HepG2 (cell line): ENCODE measurements at regions not wholly inside any gene's neighbourhood (a gene's known extent, or its start where the extent isn't known, plus 50 kb on each side); places are given as distances from the start of the nearest gene placed in this dataset.

ENCODE experiments used
- ATRX ChIP-seq: sonication (generic); formaldehyde crosslinking; IDR thresholded peaks from 2 replicates; pipeline ENCODE4 v1.4.0; 2020; ENCODE audit warnings: missing genetic modification reagents, borderline replicate concordance
- CCDC6 ChIP-seq: sonication (generic); formaldehyde crosslinking; IDR thresholded peaks from 2 replicates; pipeline ENCODE4 v1.8.1; 2022; ENCODE audit warnings: mild to moderate bottlenecking, missing genetic modification reagents, moderate library complexity
- FUBP1 ChIP-seq: sonication (generic); formaldehyde crosslinking; IDR thresholded peaks from 2 replicates; pipeline ENCODE4 v1.5.1; 2020; ENCODE audit warnings: missing genetic modification reagents, mild to moderate bottlenecking, borderline replicate concordance
- KLF12 ChIP-seq: sonication (generic); formaldehyde crosslinking; IDR thresholded peaks from 2 replicates; pipeline ENCODE4 v1.4.0; 2020; ENCODE audit warnings: missing genetic modification reagents, borderline replicate concordance
- KLF15 ChIP-seq: sonication (generic); formaldehyde crosslinking; IDR thresholded peaks from 2 replicates; pipeline ENCODE4 v1.8.1; 2023; ENCODE audit warnings: borderline replicate concordance, mild to moderate bottlenecking, inconsistent platforms, missing genetic modification reagents, mixed read lengths
- SCMH1 ChIP-seq: sonication (generic); formaldehyde crosslinking; IDR thresholded peaks from 2 replicates; pipeline ENCODE4 v1.9.0; 2021; ENCODE audit warnings: missing genetic modification reagents, mild to moderate bottlenecking, borderline replicate concordance
- ZBTB33 ChIP-seq: sonication (generic); formaldehyde crosslinking; IDR thresholded peaks from 2 replicates; pipeline ENCODE4 v1.4.0; 2020; ENCODE audit warnings: missing genetic modification reagents
- ZNF251 ChIP-seq: sonication (generic); formaldehyde crosslinking; IDR thresholded peaks from 2 replicates; pipeline ENCODE4 v1.9.0; 2021; ENCODE audit warnings: mild to moderate bottlenecking, missing genetic modification reagents
- ZNF296 ChIP-seq: sonication (generic); formaldehyde crosslinking; conservative IDR thresholded peaks from 2 replicates; pipeline ENCODE4 v1.5.0; 2020; ENCODE audit warnings: mild to moderate bottlenecking, missing genetic modification reagents
- ZNF646 ChIP-seq: sonication (generic); formaldehyde crosslinking; IDR thresholded peaks from 2 replicates; pipeline ENCODE4 v1.9.0; 2021; ENCODE audit warnings: mild to moderate bottlenecking, missing genetic modification reagents
- ZNF772 ChIP-seq: sonication (generic); formaldehyde crosslinking; IDR thresholded peaks from 2 replicates; pipeline ENCODE4 v1.5.0; 2020; ENCODE audit warnings: mild to moderate bottlenecking, missing genetic modification reagents

- TF ChIP-seq KLF15 (CRISPR knock-in tag): no peak
- TF ChIP-seq CCDC6 (CRISPR knock-in tag): no peak
- TF ChIP-seq ZBTB33 (CRISPR knock-in tag): no peak
- TF ChIP-seq FUBP1: no peak
- TF ChIP-seq ZNF296 (CRISPR knock-in tag): no peak
- TF ChIP-seq ZNF646: no peak
- TF ChIP-seq SCMH1 (CRISPR knock-in tag): no peak
- TF ChIP-seq ZNF772 (CRISPR knock-in tag): no peak
- no peak for TF ChIP-seq KLF12 (CRISPR knock-in tag)
- no peak for TF ChIP-seq ZNF251 (CRISPR knock-in tag)
- TF ChIP-seq ATRX (CRISPR knock-in tag): no peak
These were observed 165.6 kb downstream of the USP12 start (continued) for GRCh38 chr13:27005976-27006518.
